Upper lobe of left lung (tissue), 4 donors: ENCODE measurements at regions not wholly inside any gene's neighbourhood (a gene's known extent, or its start where the extent isn't known, plus 50 kb on each side); places are given as distances from the start of the nearest gene placed in this dataset.

Experiments
- CTCF ChIP-seq, 6 experiments: fragments of 450-650 bp in 4 of 6; fragments of 200-600 bp in 2 of 6; sonication (generic) in 2 of 6; IDR thresholded peaks; one replicate each; pipeline ENCODE4 v1.5.1; 2016 to 2019; ENCODE audit warnings: antibody characterized with exemption in 6 of 6
- EP300 ChIP-seq, 4 donors: sonication (generic); formaldehyde crosslinking; IDR thresholded peaks; one replicate each; pipeline ENCODE4 v1.5.1; 2017; ENCODE audit warnings: antibody characterized with exemption in 4 of 4, control low read depth in 2 of 4
- POLR2A ChIP-seq, 4 donors: fragments of 450-650 bp; IDR thresholded peaks; one replicate each; pipeline ENCODE4 v1.5.1; 2016 to 2017; ENCODE audit warnings: antibody characterized with exemption in 4 of 4, mild to moderate bottlenecking in 2 of 4

GRCh38 chr12:71371122-71371521 is 68.5 kb upstream of the LGR5 start:
- TF ChIP-seq EP300 (IDR thresholded peaks at IDR 0.05): no peak
- no peak for TF ChIP-seq CTCF (IDR thresholded peaks at IDR 0.05)
- TF ChIP-seq POLR2A (IDR thresholded peaks at IDR 0.05): no peak
